ENCODE measurements at regions not wholly inside any gene's neighbourhood (a gene's known extent, or its start where the extent isn't known, plus 50 kb on each side); places are given as distances from the start of the nearest gene placed in this dataset.
A peak's percentile ranks its signal among the peaks of the same experiment; 100 is the strongest.

DNA sequence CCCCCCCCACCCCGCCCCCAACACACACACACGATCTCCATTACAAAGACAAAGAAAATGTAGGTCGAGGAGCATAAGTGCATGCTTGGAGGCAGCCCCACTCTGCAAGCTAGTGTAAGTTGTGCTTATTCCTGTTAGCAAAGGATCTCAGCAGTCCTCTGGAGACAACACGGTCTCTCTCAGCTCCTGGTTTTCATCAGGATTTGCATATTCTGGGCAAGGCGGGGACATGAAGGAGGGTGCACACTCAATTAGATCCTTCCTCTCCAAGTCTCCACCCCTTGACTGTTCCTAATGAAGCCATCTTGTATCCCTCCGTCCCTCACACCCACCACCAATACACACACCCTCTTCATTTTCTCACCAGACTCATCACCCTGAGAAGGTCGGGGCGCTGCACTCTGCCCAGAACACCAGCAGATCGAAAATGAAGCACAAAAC lies 63.8 kb downstream of the MRPL46 start:
- DNase-seq (ENCODE audit: low read depth) = no peak

DNA sequence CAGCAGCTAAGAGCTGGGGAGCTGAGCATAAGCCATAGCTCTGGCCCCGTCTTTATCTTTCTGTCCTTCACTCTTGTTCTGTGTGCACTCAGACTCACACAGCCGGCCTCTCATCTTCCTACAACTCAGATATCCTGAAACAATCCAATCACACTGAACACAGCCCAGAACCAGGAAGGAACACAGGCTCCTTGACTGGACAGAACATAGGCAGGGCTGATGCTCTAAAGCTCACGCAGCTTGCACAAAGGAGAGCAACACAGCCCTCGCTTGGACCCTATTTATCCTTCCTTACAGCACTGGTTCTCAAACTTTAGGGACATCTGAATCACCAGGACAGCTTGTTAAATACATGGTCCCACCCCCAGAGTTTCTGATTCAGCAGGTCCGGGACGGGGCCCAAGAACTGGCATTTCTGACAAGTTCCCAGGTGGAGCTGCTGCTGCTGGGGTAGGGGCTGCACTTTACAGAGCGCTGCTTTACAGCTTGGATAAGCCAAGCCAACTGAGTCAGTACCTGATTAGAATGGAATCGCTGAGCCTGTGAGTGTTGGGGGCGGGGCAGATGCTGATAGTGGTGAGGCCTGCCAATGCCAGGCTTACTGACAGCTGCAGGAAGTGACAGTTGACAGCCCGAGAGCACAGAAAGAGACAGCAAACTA lies 65.1 kb downstream of the MRPL46 start:
- peak; percentile 11 for DNase-seq (ENCODE audit: low read depth)

- no peak for DNase-seq (ENCODE audit: low read depth)
Observed at GRCh38 chr15:88401251-88401995, 65.8 kb downstream of the MRPL46 start.

- DNase-seq (ENCODE audit: low read depth) = no peak
Observed at GRCh38 chr15:88400591-88401250, 66.5 kb downstream of the MRPL46 start.

DNA sequence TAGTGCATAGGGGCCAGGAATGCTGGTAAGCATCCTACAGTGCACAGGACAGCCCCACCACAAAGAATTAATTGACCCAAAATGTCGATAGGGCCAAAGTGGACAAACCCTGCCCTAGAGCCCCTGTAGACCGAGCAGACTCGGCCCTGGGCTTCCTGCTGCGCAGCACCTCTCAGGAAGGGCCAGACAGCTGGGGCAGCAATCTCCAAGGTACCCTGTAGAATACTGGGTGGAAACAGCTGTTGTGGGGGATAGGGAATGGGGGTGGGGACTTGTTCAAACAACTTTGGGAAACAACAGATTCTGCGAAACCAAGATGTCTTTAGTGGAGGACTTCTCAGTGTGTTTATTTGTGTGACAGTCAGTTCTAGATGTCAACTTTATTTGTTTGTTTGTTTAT lies 67.1 kb downstream of the MRPL46 start:
- DNase-seq (ENCODE audit: low read depth) = no peak

GRCh38 chr15:88399021-88399685 lies 68.0 kb downstream of the MRPL46 start:
- no peak for DNase-seq (ENCODE audit: low read depth)

GRCh38 chr15:88398011-88398410 lies 69.2 kb downstream of the MRPL46 start:
- no peak for DNase-seq (ENCODE audit: low read depth)

GRCh38 chr15:88397506-88397905 lies 69.7 kb downstream of the MRPL46 start:
- no peak for DNase-seq (ENCODE audit: low read depth)

DNA sequence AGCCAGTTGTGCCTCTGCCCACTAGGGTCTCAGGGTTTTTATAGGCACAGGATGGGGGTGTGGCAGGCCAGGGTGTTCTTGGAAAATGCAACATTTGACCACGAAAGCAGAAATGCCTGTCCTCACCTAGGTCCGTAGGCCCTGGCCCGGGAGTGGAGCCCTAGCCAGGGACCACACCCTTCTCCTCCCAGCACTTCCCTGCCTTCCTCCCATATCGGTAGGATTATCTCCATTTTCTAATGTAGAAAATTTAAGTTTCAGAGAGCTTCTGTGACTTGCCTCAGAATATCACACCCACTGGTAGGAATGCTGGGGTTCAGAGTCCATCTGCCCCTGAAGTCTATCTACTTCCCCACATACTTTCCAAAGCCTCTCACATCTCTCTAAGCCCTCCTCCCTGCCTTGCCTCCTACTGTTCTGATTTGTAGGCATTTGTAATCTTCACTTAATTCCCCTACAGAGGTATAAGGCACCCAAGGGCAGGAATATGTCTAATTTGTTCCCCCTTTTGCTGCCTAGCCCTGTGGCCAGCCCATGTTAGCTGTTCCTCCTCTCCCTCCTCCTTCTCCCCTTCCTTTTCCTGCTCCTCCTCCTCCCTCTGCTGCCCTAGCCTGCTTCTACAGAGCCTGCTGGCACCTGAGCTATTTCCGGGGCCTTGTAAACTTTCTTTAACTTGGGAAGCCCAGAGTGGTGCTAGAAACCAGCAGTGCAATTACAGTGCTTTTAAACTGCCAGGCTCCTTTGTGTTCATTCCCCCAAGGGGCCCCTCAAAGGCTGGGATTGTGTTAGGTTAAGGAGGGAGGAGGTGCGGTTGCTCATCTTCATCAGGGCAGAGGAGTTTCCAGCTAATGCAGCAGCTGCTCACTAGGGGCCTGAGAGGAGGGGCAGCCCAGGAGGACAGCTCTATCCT lies 71.1 kb downstream of the MRPL46 start:
- no peak for DNase-seq (ENCODE audit: low read depth)

GRCh38 chr15:88395241-88395640 lies 71.9 kb downstream of the MRPL46 start:
- no peak for DNase-seq (ENCODE audit: low read depth)

DNA sequence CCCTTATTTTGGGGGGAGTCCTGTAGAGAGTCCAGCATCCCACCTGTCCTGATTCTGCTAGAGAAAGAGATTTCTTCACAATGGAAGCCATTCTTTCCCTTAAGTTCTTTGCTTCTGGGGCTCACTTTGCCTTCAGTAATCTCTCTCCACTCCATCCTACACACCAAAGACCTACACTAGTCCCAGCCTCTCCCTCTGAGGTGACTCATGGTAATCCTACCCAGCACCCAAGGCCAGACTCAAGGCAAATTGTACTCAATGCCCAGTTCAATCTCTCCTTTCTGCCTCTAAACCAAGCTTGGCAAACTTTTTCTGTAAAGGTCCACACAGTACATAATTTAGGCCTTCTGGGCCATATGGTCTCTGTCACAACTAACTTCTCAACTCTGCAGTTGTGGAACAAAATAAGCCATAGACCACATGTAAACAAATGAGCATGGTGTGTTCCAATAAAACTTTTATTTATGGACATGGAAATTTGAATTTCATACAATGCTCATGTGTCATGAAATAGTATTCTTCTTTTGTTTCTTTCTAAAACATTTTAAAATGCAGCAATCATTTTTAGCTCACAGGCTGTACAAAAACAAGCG lies 72.5 kb downstream of the MRPL46 start:
- no peak for DNase-seq (ENCODE audit: low read depth)

GRCh38 chr15:88393719-88394519 lies 73.3 kb downstream of the MRPL46 start:
- DNase-seq (ENCODE audit: low read depth) = no peak

GRCh38 chr15:88391700-88392099 lies 75.5 kb downstream of the MRPL46 start:
- DNase-seq (ENCODE audit: low read depth) = no peak

DNA sequence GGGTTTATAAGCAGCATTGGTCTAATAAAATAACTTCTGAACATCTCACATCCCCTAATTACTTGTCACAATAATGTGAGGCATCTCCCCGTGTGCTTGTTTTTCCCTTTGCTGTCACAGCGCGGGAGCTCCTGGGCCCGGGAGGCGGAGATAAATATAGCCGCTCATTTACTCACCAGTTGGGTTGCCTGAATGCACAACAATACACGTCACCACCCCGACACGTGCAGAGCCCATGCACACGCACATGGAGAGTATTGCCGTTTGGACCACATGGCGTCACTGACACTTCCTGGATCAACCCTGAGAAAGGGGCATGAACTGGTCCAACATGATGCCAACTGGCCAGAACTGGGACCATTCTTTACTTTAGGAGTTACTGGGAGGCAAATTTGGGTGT lies 76.2 kb downstream of the MRPL46 start:
- DNase-seq (ENCODE audit: low read depth) = no peak

- DNase-seq (ENCODE audit: low read depth) = no peak
Observed at GRCh38 chr15:88390164-88390901, 76.9 kb downstream of the MRPL46 start.

DNA sequence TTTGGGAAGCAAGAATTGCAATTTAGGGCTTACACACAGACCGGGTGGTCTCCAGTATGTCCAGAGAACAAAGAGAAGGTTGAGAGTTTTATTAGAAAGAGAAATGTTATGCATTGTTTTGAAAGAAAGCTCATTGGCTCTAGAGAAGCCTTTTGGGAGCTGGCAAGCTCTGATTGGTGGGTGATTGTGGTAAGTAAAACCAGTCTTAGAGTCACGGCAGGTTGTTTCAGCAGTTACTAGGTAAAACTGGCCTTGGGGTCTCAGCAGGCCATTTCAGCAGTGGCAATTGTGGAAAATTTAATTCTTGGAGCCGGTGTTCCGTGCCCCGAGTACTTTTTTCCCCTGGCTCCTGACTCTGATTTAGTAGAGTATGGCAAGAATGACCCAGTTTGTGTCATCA lies 78.1 kb downstream of the MRPL46 start:
- no peak for DNase-seq (ENCODE audit: low read depth)

DNA sequence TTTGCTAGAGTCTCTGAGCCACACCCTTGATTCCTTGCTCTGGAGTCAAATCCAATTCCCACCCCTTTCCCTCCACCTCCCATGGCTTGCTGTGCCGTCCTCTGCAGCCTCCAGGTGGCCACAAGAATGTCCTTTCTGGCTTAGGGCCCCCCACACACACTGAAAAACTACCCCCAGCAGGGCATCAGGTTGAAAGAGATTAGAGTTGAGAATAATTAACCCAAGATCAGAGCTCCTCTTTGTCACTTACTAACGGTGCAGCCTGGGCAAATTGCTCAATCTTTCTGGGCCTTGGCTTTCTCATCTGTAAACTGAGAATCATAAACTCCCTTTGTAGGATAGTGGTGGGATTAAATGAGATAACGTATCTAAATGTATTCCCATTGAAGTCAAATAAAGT lies 78.5 kb downstream of the MRPL46 start:
- no peak for DNase-seq (ENCODE audit: low read depth)

GRCh38 chr15:88385078-88385700 lies 82.0 kb downstream of the MRPL46 start:
- DNase-seq (ENCODE audit: low read depth) = peak; percentile 25

GRCh38 chr15:88383354-88383753 lies 83.8 kb downstream of the MRPL46 start:
- no peak for DNase-seq (ENCODE audit: low read depth)

Data from activated T-cell treated with anti-CD3 and anti-CD28 coated beads for 48 hours (primary cell).